Fibroblast of villous mesenchyme (primary cell): ENCODE measurements at regions not wholly inside any gene's neighbourhood (a gene's known extent, or its start where the extent isn't known, plus 50 kb on each side); places are given as distances from the start of the nearest gene placed in this dataset.
A peak's percentile ranks its signal among the peaks of the same experiment; 100 is the strongest.

Source experiments
- DNase-seq: peaks from one replicate; pipeline ENCODE4 v3.0.0-alpha.2; 2010; ENCODE audit warnings: low read depth
- H3K4me3 ChIP-seq: 2 replicates; pipeline ENCODE4 v1.5.1; 2011; ENCODE audit warnings: low read depth, mild to moderate bottlenecking, low read length
- TF ChIP-seq, protein P1 (sequence below): IDR thresholded peaks from 2 replicates; pipeline ENCODE4 v1.5.1; 2012; ENCODE audit warnings: low read depth, mild to moderate bottlenecking, low read length; ENCODE audit not compliant: insufficient read depth

GRCh38 chr2:52141076-52141475 lies 1109.1 kb upstream of the NRXN1 start:
- TF ChIP-seq, protein P1, sequence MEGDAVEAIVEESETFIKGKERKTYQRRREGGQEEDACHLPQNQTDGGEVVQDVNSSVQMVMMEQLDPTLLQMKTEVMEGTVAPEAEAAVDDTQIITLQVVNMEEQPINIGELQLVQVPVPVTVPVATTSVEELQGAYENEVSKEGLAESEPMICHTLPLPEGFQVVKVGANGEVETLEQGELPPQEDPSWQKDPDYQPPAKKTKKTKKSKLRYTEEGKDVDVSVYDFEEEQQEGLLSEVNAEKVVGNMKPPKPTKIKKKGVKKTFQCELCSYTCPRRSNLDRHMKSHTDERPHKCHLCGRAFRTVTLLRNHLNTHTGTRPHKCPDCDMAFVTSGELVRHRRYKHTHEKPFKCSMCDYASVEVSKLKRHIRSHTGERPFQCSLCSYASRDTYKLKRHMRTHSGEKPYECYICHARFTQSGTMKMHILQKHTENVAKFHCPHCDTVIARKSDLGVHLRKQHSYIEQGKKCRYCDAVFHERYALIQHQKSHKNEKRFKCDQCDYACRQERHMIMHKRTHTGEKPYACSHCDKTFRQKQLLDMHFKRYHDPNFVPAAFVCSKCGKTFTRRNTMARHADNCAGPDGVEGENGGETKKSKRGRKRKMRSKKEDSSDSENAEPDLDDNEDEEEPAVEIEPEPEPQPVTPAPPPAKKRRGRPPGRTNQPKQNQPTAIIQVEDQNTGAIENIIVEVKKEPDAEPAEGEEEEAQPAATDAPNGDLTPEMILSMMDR, result no peak
- H3K4me3 ChIP-seq, result no peak overlapping the region
- DNase-seq, result no peak

- TF ChIP-seq, protein P1, result no peak
- H3K4me3 ChIP-seq, result no peak overlapping the region
- DNase-seq, result no peak
These were observed 1107.3 kb upstream of the NRXN1 start for GRCh38 chr2:52139241-52139640.

DNA sequence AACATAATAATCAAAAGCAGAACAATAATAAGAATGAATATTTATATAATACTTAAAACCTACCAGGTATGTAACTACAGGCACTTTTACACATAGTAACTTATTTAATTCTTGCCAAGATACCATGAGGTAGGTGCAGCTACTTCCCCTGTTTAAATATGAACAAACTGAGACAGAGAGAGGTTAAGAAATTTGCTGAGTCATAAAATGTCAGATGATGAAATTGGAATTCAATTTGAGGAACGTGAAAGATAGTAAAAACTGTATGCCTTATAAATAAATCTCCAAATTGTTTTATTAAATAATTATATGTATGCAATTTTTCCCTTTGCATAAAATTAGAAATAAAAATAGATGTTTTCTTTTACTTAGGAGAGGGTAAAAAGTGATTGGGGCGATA lies 1103.3 kb upstream of the NRXN1 start:
- TF ChIP-seq, protein P1, result no peak
- no peak overlapping the region for H3K4me3 ChIP-seq
- DNase-seq, result no peak

DNA sequence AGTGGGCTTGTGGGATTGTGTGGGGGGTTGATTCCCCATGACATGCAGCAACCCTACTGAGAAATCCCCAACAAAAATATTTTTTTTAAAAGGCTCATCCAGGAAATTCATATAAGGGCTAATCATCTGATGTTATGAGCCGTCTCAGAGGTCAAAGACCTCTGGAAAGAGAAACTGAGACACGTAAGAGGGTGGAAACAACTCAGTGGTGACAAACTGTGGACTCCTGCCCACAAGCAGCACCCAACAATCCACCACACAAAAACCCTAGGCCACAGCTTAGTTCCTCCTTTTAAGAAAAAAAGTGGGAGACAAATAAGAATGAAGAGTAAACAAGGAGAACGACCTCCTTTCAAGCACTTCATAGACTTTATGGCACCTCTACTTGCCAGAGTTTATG lies 1096.1 kb upstream of the NRXN1 start:
- no peak for DNase-seq
- no peak overlapping the region for H3K4me3 ChIP-seq
- TF ChIP-seq, protein P1, result no peak

GRCh38 chr2:52127527-52127926 lies 1095.6 kb upstream of the NRXN1 start:
- TF ChIP-seq, protein P1, result no peak
- H3K4me3 ChIP-seq, result no peak overlapping the region
- no peak for DNase-seq

DNA sequence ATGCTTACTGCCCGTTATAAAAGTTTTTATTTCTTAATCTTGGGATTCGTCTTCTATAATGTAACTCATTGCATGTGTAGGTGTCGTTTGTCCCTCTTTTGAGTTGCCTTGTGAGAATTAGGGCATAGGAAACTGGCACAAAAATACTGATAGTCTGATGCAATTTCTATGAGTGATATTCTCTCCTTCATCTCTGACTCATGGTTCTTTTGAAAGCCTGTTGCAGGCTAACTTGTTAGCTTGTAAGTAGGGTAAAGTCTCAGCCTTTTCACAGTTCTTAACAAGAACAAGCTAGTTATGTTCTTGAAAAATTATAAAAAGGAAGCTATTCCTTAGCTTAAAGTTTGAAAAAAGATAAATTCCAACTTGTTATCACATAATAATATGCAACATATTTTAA lies 1085.4 kb upstream of the NRXN1 start:
- peak; percentile 3 for DNase-seq
- no peak overlapping the region for H3K4me3 ChIP-seq
- TF ChIP-seq, protein P1, result no peak

- TF ChIP-seq, protein P1, result no peak
- no peak for DNase-seq
- no peak overlapping the region for H3K4me3 ChIP-seq
These were observed 1083.8 kb upstream of the NRXN1 start for GRCh38 chr2:52115750-52116149.
